Stomach (tissue), 4 donors: ENCODE measurements at regions not wholly inside any gene's neighbourhood (a gene's known extent, or its start where the extent isn't known, plus 50 kb on each side); places are given as distances from the start of the nearest gene placed in this dataset.
"Not testable (repeated sequence)": the region's sequence is repeated elsewhere in the genome, so short reads cannot be mapped to it uniquely, and the experiment has no call there.

Experiments used
- CTCF ChIP-seq, 7 experiments: fragments of 450-650 bp in 4 of 7; fragments of 200-600 bp in 3 of 7; sonication (generic) in 3 of 7; IDR thresholded peaks; one replicate each; pipeline ENCODE4 v1.5.1; 2016 to 2019; ENCODE audit warnings: antibody characterized with exemption in 7 of 7, control low read depth in 2 of 7, mild to moderate bottlenecking in 1 of 7
- EP300 ChIP-seq: sonication (generic); formaldehyde crosslinking; IDR thresholded peaks from one replicate; pipeline ENCODE4 v1.6.1; 2017; ENCODE audit warnings: antibody characterized with exemption
- POLR2AphosphoS5 ChIP-seq, 3 donors: sonication (generic); formaldehyde crosslinking; IDR thresholded peaks; one replicate each; pipeline ENCODE4 v1.6.1; 2016; ENCODE audit warnings: antibody characterized with exemption in 3 of 3

GRCh38 chr6:26857289-26857688, 197.7 kb upstream of the ZNF322 start:
- TF ChIP-seq CTCF (IDR thresholded peaks at IDR 0.05); EP300; POLR2AphosphoS5 (IDR thresholded peaks at IDR 0.05): not testable (repeated sequence)
